ENCODE measurements at regions not wholly inside any gene's neighbourhood (a gene's known extent, or its start where the extent isn't known, plus 50 kb on each side); places are given as distances from the start of the nearest gene placed in this dataset.

- ChIA-PET POLR2A (no interaction called here), CTCF (interaction anchor here (1.5 kb wide), 1 partner anchor 396 kb away, joined by 3 read pairs; no protein-coding TSS in a partner anchor)
- DNase-seq = peak; percentile 41
- Mint-ChIP-seq H3K4me3 (no peak overlapping the region), H3K27me3 (peaks cover 18% of the 10 kb centered on the region), H3K36me3 (ENCODE audit: low read depth) (no peaks in the 10 kb centered on the region), H3K4me1 (ENCODE audit: low read depth) (no peaks in the 10 kb centered on the region), H3K27ac (no peak overlapping the region), H3K9me3 (no peaks in the 10 kb centered on the region)
- peak; percentile 51 for ATAC-seq
- intact Hi-C loops (cut with micrococcal nuclease) = no loop called here
- TF ChIP-seq CTCF (IDR thresholded peaks at IDR 0.05) = no peak
These were observed 62.9 kb downstream of the GLRX5 start for GRCh38 chr14:95597784-95598211.

GRCh38 chr14:95601650-95602049 is 66.8 kb downstream of the GLRX5 start:
- DNase-seq = no peak
- Mint-ChIP-seq H3K9me3 (no peaks in the 10 kb centered on the region), H3K4me1 (ENCODE audit: low read depth) (no peaks in the 10 kb centered on the region), H3K27me3 (peaks cover 18% of the 10 kb centered on the region), H3K36me3 (ENCODE audit: low read depth) (no peaks in the 10 kb centered on the region), H3K27ac (no peak overlapping the region), H3K4me3 (no peak overlapping the region)
- ChIA-PET POLR2A (no interaction called here), CTCF (no interaction called here)
- intact Hi-C loops (cut with micrococcal nuclease) = no loop called here
- no peak for ATAC-seq
- no peak for TF ChIP-seq CTCF (IDR thresholded peaks at IDR 0.05)

GRCh38 chr14:95603415-95603814 is 68.6 kb downstream of the GLRX5 start:
- POLR2A ChIA-PET = no interaction called here
- CTCF ChIA-PET = no interaction called here

GRCh38 chr14:95606266-95606665 is 71.4 kb downstream of the GLRX5 start:
- Mint-ChIP-seq H3K4me1 (ENCODE audit: low read depth) (no peaks in the 10 kb centered on the region), H3K9me3 (no peaks in the 10 kb centered on the region), H3K27me3 (peaks cover 16% of the 10 kb centered on the region), H3K4me3 (no peak overlapping the region), H3K27ac (no peak overlapping the region), H3K36me3 (ENCODE audit: low read depth) (no peaks in the 10 kb centered on the region)
- DNase-seq = no peak
- TF ChIP-seq CTCF (IDR thresholded peaks at IDR 0.05) = no peak
- no peak for ATAC-seq
- intact Hi-C loops (cut with micrococcal nuclease) = no loop called here
- ChIA-PET POLR2A (no interaction called here), CTCF (interaction anchor here (0.8 kb wide), 1 partner anchor 168 kb away, joined by 4 read pairs; no protein-coding TSS in a partner anchor)

More at GRCh38 chr14:95603415-95603814, 68.6 kb downstream of the GLRX5 start:
- ATAC-seq (no peak), DNase-seq (no peak)
- Mint-ChIP-seq H3K27me3 (peaks cover 18% of the 10 kb centered on the region), H3K27ac (no peak overlapping the region), H3K4me3 (no peak overlapping the region), H3K36me3 (ENCODE audit: low read depth) (no peaks in the 10 kb centered on the region), H3K9me3 (no peaks in the 10 kb centered on the region), H3K4me1 (ENCODE audit: low read depth) (no peaks in the 10 kb centered on the region)
- no peak for TF ChIP-seq CTCF (IDR thresholded peaks at IDR 0.05)
- intact Hi-C loops (cut with micrococcal nuclease) = no loop called here

GRCh38 chr14:95608637-95609235 is 73.9 kb downstream of the GLRX5 start:
- Mint-ChIP-seq H3K27ac (no peak overlapping the region), H3K4me3 (no peak overlapping the region), H3K27me3 (peaks cover 21% of the 10 kb centered on the region), H3K36me3 (ENCODE audit: low read depth) (no peaks in the 10 kb centered on the region), H3K4me1 (ENCODE audit: low read depth) (no peaks in the 10 kb centered on the region), H3K9me3 (no peaks in the 10 kb centered on the region)
- ChIA-PET CTCF (interaction anchor here (0.7 to 1.6 kb wide), 2 partner anchors 14 to 386 kb away, joined by 3 read pairs; no protein-coding TSS in a partner anchor), POLR2A (no interaction called here)
- ATAC-seq = no peak
- no peak for TF ChIP-seq CTCF (IDR thresholded peaks at IDR 0.05)
- intact Hi-C loops (cut with micrococcal nuclease) = no loop called here
- no peak for DNase-seq
